ENCODE measurements at regions not wholly inside any gene's neighbourhood (a gene's known extent, or its start where the extent isn't known, plus 50 kb on each side); places are given as distances from the start of the nearest gene placed in this dataset.

DNA sequence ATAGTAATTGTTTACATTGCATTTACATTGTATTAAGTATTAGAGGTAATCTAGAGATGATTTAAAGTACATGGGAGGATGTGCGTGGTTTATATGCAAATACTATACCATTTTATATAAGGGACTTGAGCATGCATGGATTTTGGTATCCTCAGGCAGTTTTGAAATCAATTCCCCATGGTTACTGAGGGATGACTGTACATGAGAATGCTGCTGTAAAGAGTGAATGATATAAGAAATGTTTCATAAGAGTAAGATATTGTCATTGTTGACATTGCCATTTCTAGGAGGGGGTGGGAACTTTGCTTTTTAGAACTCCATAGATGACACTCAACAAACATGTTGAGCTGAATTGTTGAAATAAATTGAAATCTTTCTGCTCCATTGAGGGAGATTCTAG lies 185.0 kb downstream of the SEMA6A start:
- no peak for DNase-seq

GRCh38 chr5:116388564-116389258 lies 185.9 kb downstream of the SEMA6A start:
- DNase-seq: peak in 1 of 2 experiments; percentile 1

- no peak for DNase-seq
Observed at GRCh38 chr5:116387738-116388137, 186.9 kb downstream of the SEMA6A start.

DNA sequence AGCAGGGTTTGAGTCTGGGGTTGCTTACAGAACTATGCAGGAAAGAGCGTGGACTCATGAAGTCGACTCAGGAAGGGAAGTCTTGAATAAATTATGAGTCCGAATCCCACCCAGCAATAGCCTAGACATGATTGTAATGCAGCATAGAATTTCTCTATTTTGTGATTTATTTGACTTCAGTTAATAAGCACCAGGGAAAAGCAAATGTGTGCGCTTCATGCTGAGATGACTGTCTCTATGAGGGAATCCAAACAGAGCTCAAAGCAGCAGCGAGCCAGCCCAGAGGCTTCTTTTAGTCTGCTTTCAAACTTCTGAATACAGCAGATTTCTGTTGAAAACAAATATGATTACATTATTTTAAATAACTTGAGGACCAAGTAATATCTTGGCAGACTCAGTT lies 188.0 kb downstream of the SEMA6A start:
- peak in 1 of 2 experiments; percentile 3 for DNase-seq

DNA sequence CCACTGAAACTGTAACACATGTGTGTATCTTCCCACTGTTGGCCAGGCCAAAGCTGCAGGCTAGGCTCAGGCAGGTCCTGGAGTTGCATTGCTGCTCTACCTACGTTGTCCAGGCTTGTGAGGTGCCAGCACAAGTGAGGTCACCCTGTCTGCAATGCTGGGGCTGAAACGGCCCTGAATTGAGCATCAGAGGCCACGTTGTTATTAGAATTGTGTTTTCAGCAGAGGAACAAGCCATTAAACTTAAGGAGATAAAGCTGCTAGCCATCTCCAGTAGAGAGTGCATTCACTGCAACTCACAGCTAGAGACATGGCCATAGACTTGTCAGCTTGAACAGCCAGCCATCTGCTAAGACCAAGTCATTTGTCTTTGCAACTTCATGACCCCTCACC lies 191.8 kb downstream of the SEMA6A start:
- DNase-seq: no peak

DNA sequence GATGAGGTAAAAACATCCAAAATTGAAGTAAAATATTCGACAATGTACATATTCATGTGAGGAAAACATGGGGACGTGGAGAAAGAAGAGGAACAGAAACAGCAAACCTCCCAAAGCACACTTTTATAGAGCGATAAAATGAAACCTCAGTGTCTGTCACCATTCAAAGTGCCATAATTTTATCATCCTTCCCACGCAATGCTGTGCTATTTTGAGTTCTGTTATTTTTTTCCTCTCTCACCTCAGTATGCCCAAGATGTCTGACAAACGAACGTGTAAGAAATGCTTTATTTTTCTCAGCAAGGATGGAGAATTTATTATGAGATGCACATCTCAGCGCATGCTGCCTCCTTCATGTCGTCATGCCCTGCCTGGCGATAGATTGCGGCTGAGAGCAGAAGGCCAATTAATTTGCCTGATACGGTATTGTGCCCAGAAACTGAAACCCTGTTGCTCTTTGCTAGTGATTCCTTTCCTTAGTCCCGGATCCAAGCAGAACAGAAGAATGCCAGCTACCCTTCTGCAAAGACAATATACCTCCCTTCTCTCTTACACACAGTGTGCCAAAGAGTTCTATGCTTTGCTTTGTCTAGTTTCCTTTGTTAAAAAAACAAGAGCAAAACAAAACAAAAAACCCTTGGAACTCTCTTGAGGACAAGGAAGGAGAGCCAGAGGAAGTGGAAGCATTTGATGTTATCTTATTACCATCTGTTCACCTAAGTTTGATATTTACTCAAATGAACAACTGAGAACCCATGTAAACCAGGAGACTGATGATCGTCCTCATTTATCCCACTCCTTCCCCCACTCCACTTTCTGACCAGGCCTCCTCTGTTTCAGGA lies 192.4 kb downstream of the SEMA6A start:
- no peak for DNase-seq

GRCh38 chr5:116381201-116381600 lies 193.4 kb downstream of the SEMA6A start:
- no peak for DNase-seq

GRCh38 chr5:116380621-116381020 lies 194.0 kb downstream of the SEMA6A start:
- no peak for DNase-seq

DNA sequence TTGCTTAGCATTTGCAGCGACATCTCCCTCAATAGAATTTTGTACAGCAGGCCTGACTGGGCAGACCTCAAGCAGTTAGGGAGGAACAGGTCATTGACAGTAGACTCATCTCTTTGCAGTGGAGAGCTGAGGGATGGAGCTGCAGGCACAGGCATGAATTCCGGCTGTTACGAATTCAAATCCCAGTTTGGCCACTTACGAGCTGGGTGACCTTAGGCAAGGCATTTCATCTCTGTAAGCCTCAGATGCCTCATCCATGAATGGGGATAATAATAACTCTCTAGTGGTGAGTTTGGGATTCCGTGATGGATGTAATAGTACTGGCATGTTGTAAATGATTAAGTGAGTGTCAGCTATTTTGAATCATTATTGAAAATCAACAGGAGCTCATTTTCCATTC lies 195.3 kb downstream of the SEMA6A start:
- no peak for DNase-seq

DNA sequence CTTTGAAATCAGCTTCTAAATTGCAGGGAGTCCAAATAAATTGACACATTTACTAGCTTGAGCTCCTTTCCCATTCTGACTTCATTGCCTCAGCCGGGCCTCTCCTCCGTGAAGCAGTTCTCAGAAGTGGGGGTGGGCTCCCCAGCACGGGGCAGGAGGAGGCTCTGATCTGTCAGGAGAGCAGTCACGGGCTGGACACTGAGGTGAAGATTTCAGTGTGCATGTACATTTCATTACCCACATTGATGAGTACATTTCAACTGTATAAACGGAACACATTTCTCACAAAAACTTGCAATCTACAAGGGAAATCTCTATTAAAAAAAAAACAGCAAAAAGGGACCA lies 195.9 kb downstream of the SEMA6A start:
- DNase-seq: no peak

- DNase-seq: peak; percentile 63 to 90
Observed at GRCh38 chr5:116378007-116378776, 196.4 kb downstream of the SEMA6A start.

- no peak for DNase-seq
Observed at GRCh38 chr5:116377276-116378006, 197.2 kb downstream of the SEMA6A start.

DNA sequence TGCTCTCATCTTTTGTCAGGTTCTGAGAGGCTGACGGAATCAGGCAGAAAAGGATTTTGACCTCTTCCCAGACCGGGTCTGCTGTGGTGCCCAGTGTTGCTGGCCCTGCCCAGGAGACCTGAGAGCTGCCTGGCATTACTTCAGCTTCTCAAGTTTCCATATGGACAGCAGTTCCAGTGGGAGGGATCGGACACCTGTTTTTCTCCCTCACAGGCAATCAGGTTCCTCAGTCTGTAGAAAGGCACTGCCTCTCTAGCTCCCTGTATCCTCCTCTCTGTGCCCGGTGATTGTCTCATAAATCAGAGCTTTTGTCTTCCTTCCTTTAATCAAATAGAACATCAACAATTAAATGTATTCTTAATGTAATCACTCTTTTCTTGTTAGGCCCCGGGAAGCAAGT lies 198.7 kb downstream of the SEMA6A start:
- DNase-seq: no peak

DNA sequence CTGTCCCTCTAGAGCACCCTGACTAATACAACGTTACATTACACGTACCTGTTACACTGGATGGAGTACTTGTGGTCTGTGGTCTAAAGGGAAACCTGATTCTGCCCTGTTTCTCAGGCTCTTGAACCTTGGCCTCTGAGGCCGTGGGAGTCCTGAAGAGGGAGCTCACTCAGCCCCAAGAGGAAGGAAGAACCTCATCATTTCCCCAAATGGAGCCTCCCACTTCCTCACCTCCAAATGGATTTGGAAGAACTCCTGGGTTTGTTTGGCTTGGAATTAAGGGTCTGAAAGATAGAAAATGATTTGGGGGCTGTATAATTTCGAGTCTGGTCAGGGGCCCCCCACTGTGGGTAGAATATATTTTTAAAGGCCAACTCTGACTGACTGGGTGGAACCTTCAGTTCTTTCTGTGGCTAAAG lies 200.2 kb downstream of the SEMA6A start:
- no peak for DNase-seq

- no peak for DNase-seq
Observed at GRCh38 chr5:116372931-116373597, 201.6 kb downstream of the SEMA6A start.

DNA sequence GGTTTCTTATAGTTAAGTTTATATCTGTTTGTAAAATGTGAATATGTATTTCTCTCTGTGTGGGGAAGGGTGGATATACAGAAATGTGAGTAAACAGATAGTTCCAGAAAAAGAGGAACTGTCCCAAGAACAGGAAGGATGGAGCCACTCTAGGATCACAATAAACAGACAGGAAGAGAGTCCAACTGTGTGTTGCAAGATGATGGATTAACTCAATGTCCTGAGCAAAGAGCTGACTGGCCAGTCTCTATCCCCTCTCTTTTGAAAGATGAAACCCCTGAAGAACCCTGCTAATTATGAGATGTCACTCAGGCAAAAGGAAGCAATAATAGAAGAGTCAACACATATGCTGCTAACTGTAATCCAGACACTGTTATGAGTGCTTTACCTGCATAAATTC lies 202.7 kb downstream of the SEMA6A start:
- peak in 1 of 2 experiments; percentile 34 for DNase-seq

DNA sequence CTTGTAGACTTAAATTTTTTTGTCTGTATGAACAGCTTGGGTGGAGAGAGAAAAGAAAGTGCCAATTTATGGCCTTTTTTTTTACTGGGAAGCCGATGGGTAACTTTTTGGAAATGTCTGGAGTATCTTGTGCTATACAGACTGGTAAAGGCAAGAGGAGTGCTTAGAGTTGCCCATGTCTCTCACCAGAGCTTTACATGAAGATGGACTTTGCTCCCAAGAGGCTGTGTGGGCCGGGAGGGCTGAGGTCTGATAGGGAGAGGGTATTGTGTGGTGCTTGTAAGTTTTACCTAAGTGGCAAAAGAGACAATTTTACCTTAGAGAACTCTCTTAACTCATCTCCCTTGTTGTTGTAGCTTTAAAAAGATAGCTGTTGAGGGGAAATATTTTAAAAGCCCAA lies 203.2 kb downstream of the SEMA6A start:
- no peak for DNase-seq

DNA sequence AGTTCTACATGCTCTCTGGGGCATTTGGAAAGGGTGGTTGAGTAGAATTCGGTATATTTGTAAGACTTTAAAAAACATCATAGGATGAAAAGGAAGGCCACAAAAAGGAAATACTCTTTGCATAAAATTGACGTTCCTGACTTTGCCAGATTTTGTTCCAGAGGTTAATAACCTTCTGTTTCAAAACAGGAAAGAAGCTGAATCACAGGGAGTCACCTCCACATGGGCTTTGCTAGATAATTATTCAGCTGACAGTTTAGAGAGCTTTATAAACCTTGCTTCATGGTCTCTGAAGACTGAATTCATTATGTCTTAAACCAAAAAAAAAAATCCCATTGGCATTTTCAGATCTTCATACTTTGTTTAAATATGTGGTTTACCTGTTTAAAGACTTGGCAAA lies 203.7 kb downstream of the SEMA6A start:
- peak in 1 of 2 experiments; percentile 10 for DNase-seq

DNA sequence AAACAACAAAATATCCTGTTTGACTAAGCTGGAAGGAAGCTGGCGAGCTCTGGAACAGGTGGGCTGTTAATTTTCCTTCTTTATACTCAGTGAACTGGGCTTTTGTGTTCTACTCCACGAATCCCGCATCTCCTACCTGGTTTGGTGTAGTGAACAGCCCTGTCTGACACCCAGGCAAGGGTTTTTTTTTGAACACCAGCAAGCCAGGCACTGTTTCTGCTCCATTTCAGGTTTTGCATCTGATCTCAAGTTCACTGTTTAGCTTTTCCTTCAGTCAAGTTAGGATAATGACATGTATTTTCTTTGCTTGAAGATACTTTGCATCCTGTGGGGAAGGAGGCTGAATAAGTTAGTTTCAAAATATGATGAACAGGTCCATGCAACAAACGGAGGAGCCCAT lies 204.5 kb downstream of the SEMA6A start:
- DNase-seq: peak in 1 of 2 experiments; percentile 9

GRCh38 chr5:116365006-116365496 lies 209.6 kb downstream of the SEMA6A start:
- no peak for DNase-seq

DNA sequence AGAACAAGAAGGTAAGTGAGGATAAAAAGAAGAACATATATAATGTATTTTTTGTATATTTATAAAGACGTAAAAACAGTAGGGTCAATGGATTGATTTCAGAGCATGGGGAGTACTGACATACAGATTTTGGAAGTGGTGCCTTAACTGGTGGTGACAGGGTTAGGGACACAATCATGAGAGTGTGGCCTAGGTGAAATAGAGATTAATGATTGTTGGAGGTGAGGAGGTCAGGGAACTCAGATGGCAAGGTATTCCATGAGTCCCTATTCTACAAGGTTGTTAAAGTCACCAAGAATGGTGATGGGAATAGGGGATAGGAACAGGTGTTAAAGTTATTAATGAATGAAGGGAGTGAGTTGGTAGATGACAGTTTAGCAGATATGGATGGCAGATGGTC lies 210.8 kb downstream of the SEMA6A start:
- no peak for DNase-seq

GRCh38 chr5:116361979-116362577 lies 212.5 kb downstream of the SEMA6A start:
- no peak for DNase-seq

Data from NCI-H2081 (cell line).